RWPE2 (cell line): ENCODE measurements at regions not wholly inside any gene's neighbourhood (a gene's known extent, or its start where the extent isn't known, plus 50 kb on each side); places are given as distances from the start of the nearest gene placed in this dataset.
"Not testable (repeated sequence)": the region's sequence is repeated elsewhere in the genome, so short reads cannot be mapped to it uniquely, and the experiment has no call there.

Experiments
- ATAC-seq: fragments of 200-7000 bp; cut with Tn5 transposase; 3 replicates; pipeline ENCODE4 v1.9.1; 2021; ENCODE audit warnings: low read depth
- DNase-seq: peaks from one replicate; pipeline ENCODE4 v3.0.0-alpha.2; 2020; ENCODE audit warnings: low spot score
- H3K27ac ChIP-seq: fragments of 450-650 bp; 2 replicates; pipeline ENCODE4 v1.5.1; 2017; ENCODE audit warnings: mild to moderate bottlenecking; ENCODE audit not compliant: poor library complexity, severe bottlenecking
- H3K27me3 ChIP-seq: fragments of 250-450 bp; sonication (Bioruptor Pico); 2 replicates; pipeline ENCODE4 v1.5.1; 2021; ENCODE audit warnings: mild to moderate bottlenecking, moderate library complexity; ENCODE audit not compliant: insufficient read depth, poor library complexity, severe bottlenecking
- H3K36me3 ChIP-seq: fragments of 250-450 bp; sonication (Bioruptor Pico); 2 replicates; pipeline ENCODE4 v1.5.1; 2020; ENCODE audit warnings: low read depth, mild to moderate bottlenecking, moderate library complexity
- H3K4me1 ChIP-seq: fragments of 250-450 bp; sonication (Bioruptor Pico); 2 replicates; pipeline ENCODE4 v1.5.1; 2021; ENCODE audit warnings: mild to moderate bottlenecking, moderate library complexity; ENCODE audit not compliant: insufficient read depth, poor library complexity, severe bottlenecking
- H3K4me3 ChIP-seq: fragments of 250-450 bp; sonication (Bioruptor Pico); 2 replicates; pipeline ENCODE4 v1.5.1; 2021; ENCODE audit warnings: mild to moderate bottlenecking, moderate library complexity; ENCODE audit not compliant: severe bottlenecking
- H3K9me3 ChIP-seq: fragments of 250-450 bp; sonication (Bioruptor Pico); 2 replicates; pipeline ENCODE4 v1.5.1; 2021; ENCODE audit warnings: mild to moderate bottlenecking, moderate library complexity; ENCODE audit not compliant: severe bottlenecking
- CTCF ChIP-seq: fragments of 450-650 bp; IDR thresholded peaks from one replicate; pipeline ENCODE4 v1.5.1; 2017; ENCODE audit warnings: mild to moderate bottlenecking, moderate library complexity; ENCODE audit not compliant: poor library complexity, severe bottlenecking

GRCh38 chr4:66766557-66766956 is 778.7 kb downstream of the CENPC start:
- H3K36me3 ChIP-seq, result no peaks in the 10 kb centered on the region
- H3K9me3 ChIP-seq, result no peaks in the 10 kb centered on the region
- no peak overlapping the region for H3K27ac ChIP-seq
- ATAC-seq, result no peak
- TF ChIP-seq CTCF, result no peak
- H3K27me3 ChIP-seq, result no peaks in the 10 kb centered on the region
- DNase-seq, result no peak
- H3K4me3 ChIP-seq, result no peak overlapping the region
- H3K4me1 ChIP-seq, result no peaks in the 10 kb centered on the region

GRCh38 chr4:66750273-66750672 is 795.0 kb downstream of the CENPC start:
- H3K4me3 ChIP-seq, result no peak overlapping the region
- no peak for TF ChIP-seq CTCF
- H3K27me3 ChIP-seq, result no peaks in the 10 kb centered on the region
- peaks cover 3% of the 10 kb centered on the region for H3K4me1 ChIP-seq
- H3K9me3 ChIP-seq, result no peaks in the 10 kb centered on the region
- no peaks in the 10 kb centered on the region for H3K36me3 ChIP-seq
- ATAC-seq, result peak; percentile 78
- peak overlapping the region; percentile 21 for H3K27ac ChIP-seq
- no peak for DNase-seq

- not testable (repeated sequence) for DNase-seq, ATAC-seq, H3K27ac ChIP-seq, H3K9me3 ChIP-seq, H3K4me3 ChIP-seq, H3K27me3 ChIP-seq, H3K4me1 ChIP-seq, H3K36me3 ChIP-seq
Measured at GRCh38 chr4:66746918-66747317, 798.4 kb downstream of the CENPC start.

- Histone ChIP-seq H3K27me3 (no peaks in the 10 kb centered on the region), H3K36me3 (no peaks in the 10 kb centered on the region), H3K9me3 (no peaks in the 10 kb centered on the region), H3K4me1 (peaks cover 10% of the 10 kb centered on the region), H3K27ac (peak overlapping the region; percentile 43), H3K4me3 (no peak overlapping the region)
- peak; percentile 40 for TF ChIP-seq CTCF
- peak; percentile 99 for ATAC-seq
- no peak for DNase-seq
Measured at GRCh38 chr4:66741081-66741480, 804.2 kb downstream of the CENPC start.

GRCh38 chr4:66736606-66737005 is 808.7 kb downstream of the CENPC start:
- Histone ChIP-seq H3K36me3 (no peaks in the 10 kb centered on the region), H3K4me3 (no peak overlapping the region), H3K4me1 (peaks cover 9% of the 10 kb centered on the region), H3K27ac (no peak overlapping the region), H3K9me3 (no peaks in the 10 kb centered on the region), H3K27me3 (no peaks in the 10 kb centered on the region)
- DNase-seq (no peak), ATAC-seq (no peak)
- TF ChIP-seq CTCF, result no peak
